ENCODE measurements at regions not wholly inside any gene's neighbourhood (a gene's known extent, or its start where the extent isn't known, plus 50 kb on each side); places are given as distances from the start of the nearest gene placed in this dataset.

- TF ChIP-seq CHD7 (IDR thresholded peaks at IDR 0.05; ENCODE audit: insufficient replicate concordance, low read length) (no peak), EZH2 (IDR thresholded peaks at IDR 0.05; ENCODE audit: low read depth, low read length, severe bottlenecking) (no peak), NRF1 (IDR thresholded peaks at IDR 0.05; ENCODE audit: low read depth, low read length) (no peak), KDM5A (IDR thresholded peaks at IDR 0.05; ENCODE audit: low read length) (no peak), BACH1 (IDR thresholded peaks at IDR 0.05; ENCODE audit: low read length) (no peak), POLR2A (IDR thresholded peaks at IDR 0.05; ENCODE audit: control extremely low read depth in 1 of 2, low read depth in 2 of 2, low read length in 2 of 2) (no peak), TCF12 (IDR thresholded peaks at IDR 0.05; ENCODE audit: low read depth, low read length) (no peak), CTCF (IDR thresholded peaks at IDR 0.05; ENCODE audit: control extremely low read depth in 1 of 3, insufficient read depth in 1 of 3, low read depth in 1 of 3, low read length in 3 of 3) (no peak), CBX5 (IDR thresholded peaks at IDR 0.05; ENCODE audit: low read depth, low read length) (no peak), BCL11A (IDR thresholded peaks at IDR 0.05; ENCODE audit: low read depth in 2 of 2, low read length in 2 of 2) (no peak), CBX8 (IDR thresholded peaks at IDR 0.05; ENCODE audit: borderline replicate concordance, low read depth, low read length) (no peak)
Observed at GRCh38 chr1:115165776-115166175, 76.5 kb upstream of the TSPAN2 start (continued).

All from H1 (cell line).